GM23338 (cell line): ENCODE measurements at regions not wholly inside any gene's neighbourhood (a gene's known extent, or its start where the extent isn't known, plus 50 kb on each side); places are given as distances from the start of the nearest gene placed in this dataset.

Experiments
- ATAC-seq: fragments of 200-7000 bp; cut with Tn5 transposase; 3 replicates; pipeline ENCODE4 v1.9.1; 2020
- DNase-seq: peaks from one replicate; pipeline ENCODE4 v3.0.0-alpha.2; 2015; ENCODE audit warnings: low spot score
- H2AFZ ChIP-seq: fragments of 200-600 bp; sonication (generic); 2 replicates; pipeline ENCODE4 v1.8.0; 2016; ENCODE audit warnings: antibody characterized with exemption, mild to moderate bottlenecking, moderate library complexity
- H3F3A ChIP-seq: fragments of 200-600 bp; sonication (generic); replicated peaks from 2 replicates; pipeline ENCODE4 v1.8.0; 2017; ENCODE audit warnings: antibody characterized with exemption, mixed run types, low read depth
- H3K27ac ChIP-seq: fragments of 200-600 bp; sonication (generic); 2 replicates; pipeline ENCODE4 v1.6.1; 2016; ENCODE audit warnings: low read depth
- H3K27me3 ChIP-seq: fragments of 200-600 bp; sonication (generic); 2 replicates; pipeline ENCODE4 v1.8.0; 2016; ENCODE audit warnings: mild to moderate bottlenecking, mixed run types, moderate library complexity; ENCODE audit not compliant: insufficient read depth
- H3K36me3 ChIP-seq: fragments of 200-600 bp; sonication (generic); 2 replicates; pipeline ENCODE4 v1.8.0; 2016; ENCODE audit warnings: mild to moderate bottlenecking; ENCODE audit not compliant: insufficient read depth
- H3K4me1 ChIP-seq: fragments of 200-600 bp; sonication (generic); 2 replicates; pipeline ENCODE4 v1.8.0; 2016; ENCODE audit warnings: mild to moderate bottlenecking, moderate library complexity; ENCODE audit not compliant: insufficient read depth
- H3K4me2 ChIP-seq: fragments of 200-600 bp; sonication (generic); 2 replicates; pipeline ENCODE4 v1.7.1; 2017; ENCODE audit warnings: mixed run types
- H3K4me3 ChIP-seq: fragments of 200-600 bp; sonication (generic); 2 replicates; pipeline ENCODE4 v1.6.1; 2016; ENCODE audit warnings: mixed run types
- H3K79me2 ChIP-seq: fragments of 200-600 bp; sonication (generic); replicated peaks from 2 replicates; pipeline ENCODE4 v1.8.0; 2017; ENCODE audit warnings: mild to moderate bottlenecking; ENCODE audit not compliant: insufficient read depth
- H3K9me2 ChIP-seq: fragments of 200-600 bp; sonication (generic); 2 replicates; pipeline ENCODE4 v1.8.0; 2017; ENCODE audit not compliant: insufficient read depth
- H4K20me1 ChIP-seq: fragments of 200-600 bp; sonication (generic); replicated peaks from 2 replicates; pipeline ENCODE4 v1.8.0; 2017; ENCODE audit warnings: mild to moderate bottlenecking; ENCODE audit not compliant: insufficient read depth
- H3K27ac Mint-ChIP-seq: 2 replicates; pipeline ENCODE4 v1.8.0; 2020; ENCODE audit warnings: inconsistent platforms, mild to moderate bottlenecking, moderate library complexity, mixed read lengths
- H3K27me3 Mint-ChIP-seq: 3 replicates; pipeline ENCODE4 v1.8.0; 2022; ENCODE audit warnings: low read depth, mild to moderate bottlenecking, moderate library complexity, mixed read lengths, inconsistent platforms; ENCODE audit not compliant: insufficient read depth, poor library complexity
- H3K36me3 Mint-ChIP-seq: 3 replicates; pipeline ENCODE4 v1.8.0; 2021; ENCODE audit warnings: low read depth, mild to moderate bottlenecking, inconsistent platforms, moderate library complexity, mixed read lengths
- H3K4me1 Mint-ChIP-seq: 3 replicates; pipeline ENCODE4 v1.8.0; 2020; ENCODE audit warnings: mild to moderate bottlenecking, inconsistent platforms, mixed read lengths
- H3K4me3 Mint-ChIP-seq: 3 replicates; pipeline ENCODE4 v1.8.0; 2021; ENCODE audit warnings: moderate library complexity, mild to moderate bottlenecking, inconsistent platforms, mixed read lengths
- H3K9me3 Mint-ChIP-seq: 3 replicates; pipeline ENCODE4 v1.8.0; 2020; ENCODE audit warnings: moderate library complexity, mild to moderate bottlenecking, inconsistent platforms, mixed read lengths
- CREB1 ChIP-seq: fragments of 250-450 bp; sonication (Bioruptor Pico); IDR thresholded peaks from 2 replicates; pipeline ENCODE4 v1.5.0; 2020; ENCODE audit warnings: low read depth, mild to moderate bottlenecking, moderate library complexity
- CTCF ChIP-seq, 2 experiments: fragments of 200-600 bp in 1 of 2; sonication (generic) in 1 of 2; conservative IDR thresholded peaks; 2 replicates each; pipeline versions ENCODE4 v1.5.1 to v1.6.1; 2016 to 2017; ENCODE audit warnings: antibody characterized with exemption in 2 of 2, low read depth in 2 of 2, mild to moderate bottlenecking in 2 of 2, moderate library complexity in 1 of 2
- EZH2 ChIP-seq: fragments of 200-600 bp; sonication (generic); IDR thresholded peaks from one replicate; pipeline ENCODE4 v1.8.0; 2017; ENCODE audit warnings: antibody characterized with exemption, mild to moderate bottlenecking, low read depth; ENCODE audit not compliant: unreplicated experiment
- EZH2phosphoT487 ChIP-seq: fragments of 200-600 bp; sonication (generic); IDR thresholded peaks from one replicate; pipeline ENCODE4 v1.8.1; 2018; ENCODE audit warnings: antibody characterized with exemption; ENCODE audit not compliant: unreplicated experiment
- JUNB ChIP-seq: IDR thresholded peaks from one replicate; pipeline ENCODE4 v1.6.1; 2016; ENCODE audit warnings: antibody characterized with exemption; ENCODE audit not compliant: unreplicated experiment
- NANOG ChIP-seq: IDR thresholded peaks from 2 replicates; pipeline ENCODE4 v1.6.1; 2016; ENCODE audit warnings: antibody characterized with exemption, borderline replicate concordance
- POLR2AphosphoS5 ChIP-seq: IDR thresholded peaks from 2 replicates; pipeline ENCODE4 v1.6.1; 2016; ENCODE audit warnings: antibody characterized with exemption, low read depth
- TF ChIP-seq, protein P1 (sequence below): fragments of 250-450 bp; sonication (Bioruptor Pico); IDR thresholded peaks from 2 replicates; pipeline ENCODE4 v1.5.0; 2020; ENCODE audit warnings: mild to moderate bottlenecking, moderate library complexity

GRCh38 chr12:97200181-97200580, 262.4 kb upstream of the RMST start (continued):
- TF ChIP-seq, protein P1, sequence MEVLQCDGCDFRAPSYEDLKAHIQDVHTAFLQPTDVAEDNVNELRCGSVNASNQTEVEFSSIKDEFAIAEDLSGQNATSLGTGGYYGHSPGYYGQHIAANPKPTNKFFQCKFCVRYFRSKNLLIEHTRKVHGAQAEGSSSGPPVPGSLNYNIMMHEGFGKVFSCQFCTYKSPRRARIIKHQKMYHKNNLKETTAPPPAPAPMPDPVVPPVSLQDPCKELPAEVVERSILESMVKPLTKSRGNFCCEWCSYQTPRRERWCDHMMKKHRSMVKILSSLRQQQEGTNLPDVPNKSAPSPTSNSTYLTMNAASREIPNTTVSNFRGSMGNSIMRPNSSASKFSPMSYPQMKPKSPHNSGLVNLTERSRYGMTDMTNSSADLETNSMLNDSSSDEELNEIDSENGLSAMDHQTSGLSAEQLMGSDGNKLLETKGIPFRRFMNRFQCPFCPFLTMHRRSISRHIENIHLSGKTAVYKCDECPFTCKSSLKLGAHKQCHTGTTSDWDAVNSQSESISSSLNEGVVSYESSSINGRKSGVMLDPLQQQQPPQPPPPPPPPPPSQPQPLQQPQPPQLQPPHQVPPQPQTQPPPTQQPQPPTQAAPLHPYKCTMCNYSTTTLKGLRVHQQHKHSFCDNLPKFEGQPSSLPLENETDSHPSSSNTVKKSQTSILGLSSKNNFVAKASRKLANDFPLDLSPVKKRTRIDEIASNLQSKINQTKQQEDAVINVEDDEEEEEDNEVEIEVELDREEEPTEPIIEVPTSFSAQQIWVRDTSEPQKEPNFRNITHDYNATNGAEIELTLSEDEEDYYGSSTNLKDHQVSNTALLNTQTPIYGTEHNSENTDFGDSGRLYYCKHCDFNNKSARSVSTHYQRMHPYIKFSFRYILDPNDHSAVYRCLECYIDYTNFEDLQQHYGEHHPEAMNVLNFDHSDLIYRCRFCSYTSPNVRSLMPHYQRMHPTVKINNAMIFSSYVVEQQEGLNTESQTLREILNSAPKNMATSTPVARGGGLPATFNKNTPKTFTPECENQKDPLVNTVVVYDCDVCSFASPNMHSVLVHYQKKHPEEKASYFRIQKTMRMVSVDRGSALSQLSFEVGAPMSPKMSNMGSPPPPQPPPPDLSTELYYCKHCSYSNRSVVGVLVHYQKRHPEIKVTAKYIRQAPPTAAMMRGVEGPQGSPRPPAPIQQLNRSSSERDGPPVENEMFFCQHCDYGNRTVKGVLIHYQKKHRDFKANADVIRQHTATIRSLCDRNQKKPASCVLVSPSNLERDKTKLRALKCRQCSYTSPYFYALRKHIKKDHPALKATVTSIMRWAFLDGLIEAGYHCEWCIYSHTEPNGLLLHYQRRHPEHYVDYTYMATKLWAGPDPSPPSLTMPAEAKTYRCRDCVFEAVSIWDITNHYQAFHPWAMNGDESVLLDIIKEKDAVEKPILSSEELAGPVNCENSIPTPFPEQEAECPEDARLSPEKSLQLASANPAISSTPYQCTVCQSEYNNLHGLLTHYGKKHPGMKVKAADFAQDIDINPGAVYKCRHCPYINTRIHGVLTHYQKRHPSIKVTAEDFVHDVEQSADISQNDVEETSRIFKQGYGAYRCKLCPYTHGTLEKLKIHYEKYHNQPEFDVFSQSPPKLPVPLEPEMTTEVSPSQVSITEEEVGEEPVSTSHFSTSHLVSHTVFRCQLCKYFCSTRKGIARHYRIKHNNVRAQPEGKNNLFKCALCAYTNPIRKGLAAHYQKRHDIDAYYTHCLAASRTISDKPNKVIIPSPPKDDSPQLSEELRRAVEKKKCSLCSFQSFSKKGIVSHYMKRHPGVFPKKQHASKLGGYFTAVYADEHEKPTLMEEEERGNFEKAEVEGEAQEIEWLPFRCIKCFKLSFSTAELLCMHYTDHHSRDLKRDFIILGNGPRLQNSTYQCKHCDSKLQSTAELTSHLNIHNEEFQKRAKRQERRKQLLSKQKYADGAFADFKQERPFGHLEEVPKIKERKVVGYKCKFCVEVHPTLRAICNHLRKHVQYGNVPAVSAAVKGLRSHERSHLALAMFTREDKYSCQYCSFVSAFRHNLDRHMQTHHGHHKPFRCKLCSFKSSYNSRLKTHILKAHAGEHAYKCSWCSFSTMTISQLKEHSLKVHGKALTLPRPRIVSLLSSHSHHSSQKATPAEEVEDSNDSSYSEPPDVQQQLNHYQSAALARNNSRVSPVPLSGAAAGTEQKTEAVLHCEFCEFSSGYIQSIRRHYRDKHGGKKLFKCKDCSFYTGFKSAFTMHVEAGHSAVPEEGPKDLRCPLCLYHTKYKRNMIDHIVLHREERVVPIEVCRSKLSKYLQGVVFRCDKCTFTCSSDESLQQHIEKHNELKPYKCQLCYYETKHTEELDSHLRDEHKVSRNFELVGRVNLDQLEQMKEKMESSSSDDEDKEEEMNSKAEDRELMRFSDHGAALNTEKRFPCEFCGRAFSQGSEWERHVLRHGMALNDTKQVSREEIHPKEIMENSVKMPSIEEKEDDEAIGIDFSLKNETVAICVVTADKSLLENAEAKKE: no peak
- TF ChIP-seq CREB1 (no peak), CTCF (conservative IDR thresholded peaks at IDR 0.05; ENCODE audit: low read depth in 2 of 2) (no peak), EZH2 (no peak), JUNB (no peak), POLR2AphosphoS5 (no peak), EZH2phosphoT487 (no peak), NANOG (no peak)

GRCh38 chr12:97203408-97203807, 259.2 kb upstream of the RMST start:
- peaks cover 14% of the 10 kb centered on the region; the same call in 2 of the 3 replicates for H3K9me3 Mint-ChIP-seq

More at GRCh38 chr12:97203408-97203807, 259.2 kb upstream of the RMST start:
- H3K27me3 Mint-ChIP-seq: no peaks in the 10 kb centered on the region
- H3K4me1 ChIP-seq: no peaks in the 10 kb centered on the region
- no peak overlapping the region for H3K4me3 ChIP-seq
- H3K79me2 ChIP-seq: no peaks in the 10 kb centered on the region
- no peaks in the 10 kb centered on the region for H4K20me1 ChIP-seq
- H3K9me2 ChIP-seq: 0 out of 2 replicates have a peak, but pooled peaks cover 3% of the 10 kb centered on the region
- no peaks in the 10 kb centered on the region for H3K27me3 ChIP-seq
- peaks cover 3% of the 10 kb centered on the region; the same call in 2 of the 3 replicates for H3K4me1 Mint-ChIP-seq
- H3K27ac ChIP-seq: no peak overlapping the region
- ATAC-seq (no peak), DNase-seq (no peak)
- H3K36me3 ChIP-seq: no peaks in the 10 kb centered on the region
- no peak overlapping the region for H3K27ac Mint-ChIP-seq
- TF ChIP-seq JUNB: no peak
- H2AFZ ChIP-seq: no peak overlapping the region
- no peak overlapping the region for H3K4me2 ChIP-seq
- H3K4me3 Mint-ChIP-seq: no peak overlapping the region
- peaks cover 13% of the 10 kb centered on the region; the same call in 1 of the 3 replicates for H3K36me3 Mint-ChIP-seq
- H3F3A ChIP-seq: no peaks in the 10 kb centered on the region
